ENCODE measurements at regions not wholly inside any gene's neighbourhood (a gene's known extent, or its start where the extent isn't known, plus 50 kb on each side); places are given as distances from the start of the nearest gene placed in this dataset.

- ChIA-PET CTCF (no interaction called here), POLR2A (ENCODE audit: unreplicated experiment) (no interaction called here)
- Histone ChIP-seq H3K27me3 (ENCODE audit: low read length) (no peaks in the 10 kb centered on the region), H3F3A (ENCODE audit: low read length, unreplicated experiment) (no peaks in the 10 kb centered on the region), H2AFZ (ENCODE audit: low read length) (no peak overlapping the region), H3K4me2 (ENCODE audit: low read length) (no peak overlapping the region), H3K4me1 (ENCODE audit: insufficient read depth, low read length) (no peaks in the 10 kb centered on the region; the same call in 1 of the 2 replicates), H3K9me3 (ENCODE audit: low read length) (no peaks in the 10 kb centered on the region), H3K79me2 (ENCODE audit: low read length) (no peaks in the 10 kb centered on the region), H3K27ac (ENCODE audit: low read length) (no peak overlapping the region), H3K9ac (ENCODE audit: low read length) (no peak overlapping the region), H3K9me2 (replicated peaks; ENCODE audit: low read length) (no peaks in the 10 kb centered on the region), H4K20me1 (ENCODE audit: low read length) (no peaks in the 10 kb centered on the region), H3K36me3 (ENCODE audit: low read depth, low read length) (no peaks in the 10 kb centered on the region), H3K4me3 (ENCODE audit: low read length) (no peak overlapping the region)
- BruUV-seq (replicated peaks), result no TSS peak
- no peak for ATAC-seq
- intact Hi-C loops (cut with micrococcal nuclease), result no loop called here
- TF ChIP-seq EZH2 (IDR thresholded peaks at IDR 0.05; ENCODE audit: low read length, unreplicated experiment) (no peak), EZH2phosphoT487 (IDR thresholded peaks at IDR 0.05; ENCODE audit: borderline replicate concordance, low read length) (no peak)
- TF ChIP-seq, protein P1, sequence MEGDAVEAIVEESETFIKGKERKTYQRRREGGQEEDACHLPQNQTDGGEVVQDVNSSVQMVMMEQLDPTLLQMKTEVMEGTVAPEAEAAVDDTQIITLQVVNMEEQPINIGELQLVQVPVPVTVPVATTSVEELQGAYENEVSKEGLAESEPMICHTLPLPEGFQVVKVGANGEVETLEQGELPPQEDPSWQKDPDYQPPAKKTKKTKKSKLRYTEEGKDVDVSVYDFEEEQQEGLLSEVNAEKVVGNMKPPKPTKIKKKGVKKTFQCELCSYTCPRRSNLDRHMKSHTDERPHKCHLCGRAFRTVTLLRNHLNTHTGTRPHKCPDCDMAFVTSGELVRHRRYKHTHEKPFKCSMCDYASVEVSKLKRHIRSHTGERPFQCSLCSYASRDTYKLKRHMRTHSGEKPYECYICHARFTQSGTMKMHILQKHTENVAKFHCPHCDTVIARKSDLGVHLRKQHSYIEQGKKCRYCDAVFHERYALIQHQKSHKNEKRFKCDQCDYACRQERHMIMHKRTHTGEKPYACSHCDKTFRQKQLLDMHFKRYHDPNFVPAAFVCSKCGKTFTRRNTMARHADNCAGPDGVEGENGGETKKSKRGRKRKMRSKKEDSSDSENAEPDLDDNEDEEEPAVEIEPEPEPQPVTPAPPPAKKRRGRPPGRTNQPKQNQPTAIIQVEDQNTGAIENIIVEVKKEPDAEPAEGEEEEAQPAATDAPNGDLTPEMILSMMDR (conservative IDR thresholded peaks at IDR 0.05; ENCODE audit: low read depth, low read length), result no peak
- no peak for DNase-seq
Observed at GRCh38 chr9:82457298-82457697, 468.7 kb downstream of the SPATA31D1 start.

DNA sequence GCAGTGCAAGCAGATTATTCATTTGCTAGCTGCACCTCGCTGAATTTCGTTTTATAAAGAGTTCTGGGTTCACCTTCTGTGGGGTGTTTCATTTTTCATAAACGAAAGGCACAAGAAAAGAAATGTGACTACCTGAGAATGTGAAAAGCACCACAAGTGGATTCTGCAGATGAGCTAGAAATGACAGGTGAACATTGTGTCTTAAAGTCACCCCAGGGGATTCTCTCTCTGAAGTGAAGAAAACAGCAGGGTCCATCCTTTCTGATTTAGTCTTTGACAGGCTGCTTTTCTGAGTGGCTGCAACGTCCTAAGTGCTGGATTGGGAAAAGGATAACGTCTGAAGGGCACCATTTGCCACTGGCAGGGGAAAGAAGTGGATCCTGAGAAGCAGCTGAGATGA lies 469.3 kb downstream of the SPATA31D1 start:
- TF ChIP-seq, protein P1 (conservative IDR thresholded peaks at IDR 0.05; ENCODE audit: low read depth, low read length), result no peak
- no peak for TF ChIP-seq EZH2 (IDR thresholded peaks at IDR 0.05; ENCODE audit: low read length, unreplicated experiment)
- no peak for TF ChIP-seq EZH2phosphoT487 (IDR thresholded peaks at IDR 0.05; ENCODE audit: borderline replicate concordance, low read length)
- H3K27me3 ChIP-seq (ENCODE audit: low read length), result no peaks in the 10 kb centered on the region
- H3K4me2 ChIP-seq (ENCODE audit: low read length), result no peak overlapping the region
- no TSS peak for BruUV-seq (replicated peaks)
- no peaks in the 10 kb centered on the region for H3F3A ChIP-seq (ENCODE audit: low read length, unreplicated experiment)
- H3K9ac ChIP-seq (ENCODE audit: low read length), result no peak overlapping the region
- H3K9me2 ChIP-seq (replicated peaks; ENCODE audit: low read length), result no peaks in the 10 kb centered on the region
- no peak overlapping the region for H3K27ac ChIP-seq (ENCODE audit: low read length)
- H3K4me3 ChIP-seq (ENCODE audit: low read length), result no peak overlapping the region
- H3K36me3 ChIP-seq (ENCODE audit: low read depth, low read length), result no peaks in the 10 kb centered on the region
- no peak for DNase-seq
- H3K4me1 ChIP-seq (ENCODE audit: insufficient read depth, low read length), result no peaks in the 10 kb centered on the region; the same call in 1 of the 2 replicates
- H3K79me2 ChIP-seq (ENCODE audit: low read length), result no peaks in the 10 kb centered on the region
- ChIA-PET CTCF (no interaction called here), POLR2A (ENCODE audit: unreplicated experiment) (no interaction called here)
- H2AFZ ChIP-seq (ENCODE audit: low read length), result 0 out of 2 replicates have a peak overlapping the region, but pooled peaks have one; percentile 6
- no peak for ATAC-seq
- no peaks in the 10 kb centered on the region for H4K20me1 ChIP-seq (ENCODE audit: low read length)
- intact Hi-C loops (cut with micrococcal nuclease), result no loop called here
- H3K9me3 ChIP-seq (ENCODE audit: low read length), result no peaks in the 10 kb centered on the region

DNA sequence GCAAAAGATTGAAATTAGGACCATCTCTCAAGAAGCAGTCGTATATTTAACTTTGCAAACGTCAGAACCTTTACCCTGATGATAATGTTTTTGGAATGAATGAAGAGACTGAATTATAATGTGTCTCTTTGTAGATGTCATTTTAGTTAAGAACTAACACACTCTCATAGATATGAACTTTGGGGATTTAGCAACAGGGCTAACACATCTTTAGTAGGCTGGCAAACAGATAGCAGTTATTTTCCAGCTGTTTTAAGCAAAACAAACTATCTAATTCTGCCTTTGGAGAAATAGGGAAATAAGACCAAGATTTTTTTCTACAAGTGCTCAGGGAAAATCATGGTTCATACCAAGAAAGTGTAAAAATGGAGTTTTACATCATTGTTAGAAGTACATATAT lies 469.7 kb downstream of the SPATA31D1 start:
- CTCF ChIA-PET, result no interaction called here
- no TSS peak for BruUV-seq (replicated peaks)
- H3K9me2 ChIP-seq (replicated peaks; ENCODE audit: low read length), result no peaks in the 10 kb centered on the region

More for the DNA sequence above, 469.7 kb downstream of the SPATA31D1 start:
- Histone ChIP-seq H3K9me3 (ENCODE audit: low read length) (no peaks in the 10 kb centered on the region), H3K36me3 (ENCODE audit: low read depth, low read length) (no peaks in the 10 kb centered on the region), H3K27me3 (ENCODE audit: low read length) (no peaks in the 10 kb centered on the region), H3K27ac (ENCODE audit: low read length) (no peak overlapping the region), H2AFZ (ENCODE audit: low read length) (0 out of 2 replicates have a peak overlapping the region, but pooled peaks have one; percentile 6), H3F3A (ENCODE audit: low read length, unreplicated experiment) (no peaks in the 10 kb centered on the region), H3K9ac (ENCODE audit: low read length) (no peak overlapping the region), H4K20me1 (ENCODE audit: low read length) (no peaks in the 10 kb centered on the region), H3K79me2 (ENCODE audit: low read length) (no peaks in the 10 kb centered on the region), H3K4me2 (ENCODE audit: low read length) (no peak overlapping the region), H3K4me3 (ENCODE audit: low read length) (no peak overlapping the region), H3K4me1 (ENCODE audit: insufficient read depth, low read length) (no peaks in the 10 kb centered on the region; the same call in 1 of the 2 replicates)
- POLR2A ChIA-PET (ENCODE audit: unreplicated experiment), result no interaction called here
- no peak for TF ChIP-seq EZH2 (IDR thresholded peaks at IDR 0.05; ENCODE audit: low read length, unreplicated experiment)
- TF ChIP-seq, protein P1 (conservative IDR thresholded peaks at IDR 0.05; ENCODE audit: low read depth, low read length), result no peak
- TF ChIP-seq EZH2phosphoT487 (IDR thresholded peaks at IDR 0.05; ENCODE audit: borderline replicate concordance, low read length), result no peak
- intact Hi-C loops (cut with micrococcal nuclease), result no loop called here
- ATAC-seq (no peak), DNase-seq (no peak)

All from PC-3 (cell line).